Stomach (tissue), 8 donors: ENCODE measurements at regions not wholly inside any gene's neighbourhood (a gene's known extent, or its start where the extent isn't known, plus 50 kb on each side); places are given as distances from the start of the nearest gene placed in this dataset.

Experiments used
- DNase-seq, 2 donors: peaks; one replicate each; pipeline versions ENCODE4 v3.0.0 to v3.0.0-alpha.2; 2013 to 2019
- H3K27ac ChIP-seq, 5 donors: fragments of 200-600 bp in 4 of 5; sonication (generic) in 4 of 5; one replicate each; pipeline ENCODE4 v1.5.1; 2013 to 2019; ENCODE audit warnings: mild to moderate bottlenecking in 1 of 5, moderate library complexity in 1 of 5
- H3K27me3 ChIP-seq, 3 donors: fragments of 200-600 bp; sonication (generic); one replicate each; pipeline ENCODE4 v1.5.1; 2017 to 2019; ENCODE audit warnings: mixed run types in 1 of 3
- H3K36me3 ChIP-seq, 4 donors: fragments of 200-600 bp; sonication (generic); 1 replicate in 3 of 4; 2 replicates in 1 of 4; pipeline ENCODE4 v1.5.1; 2016 to 2019
- H3K4me1 ChIP-seq, 4 donors: fragments of 200-600 bp; sonication (generic); one replicate each; pipeline ENCODE4 v1.5.1; 2016 to 2019
- H3K4me3 ChIP-seq, 4 donors: fragments of 200-600 bp; sonication (generic) in 3 of 4; one replicate each; pipeline ENCODE4 v1.5.1; 2016 to 2019; ENCODE audit warnings: mild to moderate bottlenecking in 1 of 4
- H3K9me3 ChIP-seq, 4 donors: fragments of 200-600 bp; sonication (generic); one replicate each; pipeline ENCODE4 v1.5.1; 2016 to 2019
- CTCF ChIP-seq, 7 experiments: fragments of 450-650 bp in 4 of 7; fragments of 200-600 bp in 3 of 7; sonication (generic) in 3 of 7; IDR thresholded peaks; one replicate each; pipeline ENCODE4 v1.5.1; 2016 to 2019; ENCODE audit warnings: antibody characterized with exemption in 7 of 7, control low read depth in 2 of 7, mild to moderate bottlenecking in 1 of 7
- EP300 ChIP-seq: sonication (generic); formaldehyde crosslinking; IDR thresholded peaks from one replicate; pipeline ENCODE4 v1.6.1; 2017; ENCODE audit warnings: antibody characterized with exemption
- POLR2A ChIP-seq, 4 donors: fragments of 450-650 bp; IDR thresholded peaks; one replicate each; pipeline ENCODE4 v1.6.1; 2016; ENCODE audit warnings: antibody characterized with exemption in 4 of 4, control low read depth in 2 of 4, mild to moderate bottlenecking in 1 of 4, moderate library complexity in 1 of 4
- POLR2AphosphoS5 ChIP-seq, 3 donors: sonication (generic); formaldehyde crosslinking; IDR thresholded peaks; one replicate each; pipeline ENCODE4 v1.6.1; 2016; ENCODE audit warnings: antibody characterized with exemption in 3 of 3
- WGBS, 5 donors: extraction: QIAGEN DNeasy Blood & Tissue Kit in 3 of 5; methylation state at CpG; one replicate each; pipeline versions ENCODE4 v1.1.5 to v1.1.7; 2013 to 2018; 5-methylcytosine and 5-hydroxymethylcytosine counted together
- intact Hi-C: fragments of 100-400 bp; cut with DNase I; formaldehyde crosslinking; loops from one replicate; pipeline ENCODE4 v1.15.1; 2023; ENCODE audit warnings: low total_unique reads
- donor health status: healthy with polysubstance abuse.
- donor health status: Bipolar disorder and iron deficiency.
- donor health status: healthy.

GRCh38 chr13:67740871-67741535 lies 510.9 kb upstream of the PCDH9 start:
- 36 to 50% (median 47%) methylated on average over 4 of the region's 4 CpGs for WGBS, 5 donors
- intact Hi-C loops = no loop called here
- H3K27ac ChIP-seq = no peak overlapping the region
- TF ChIP-seq EP300 = no peak
- no peak for TF ChIP-seq POLR2A (IDR thresholded peaks at IDR 0.05)
- no peak for TF ChIP-seq POLR2AphosphoS5 (IDR thresholded peaks at IDR 0.05)
- TF ChIP-seq CTCF (IDR thresholded peaks at IDR 0.05) = no peak
- no peaks in the 10 kb centered on the region for H3K27me3 ChIP-seq
- DNase-seq = no peak
- no peaks in the 10 kb centered on the region for H3K4me1 ChIP-seq
- H3K36me3 ChIP-seq = no peaks in the 10 kb centered on the region
- no peaks in the 10 kb centered on the region for H3K9me3 ChIP-seq
- no peak overlapping the region for H3K4me3 ChIP-seq

GRCh38 chr13:67736646-67737420 lies 506.7 kb upstream of the PCDH9 start:
- Histone ChIP-seq H3K9me3 (no peaks in the 10 kb centered on the region), H3K27me3 (no peaks in the 10 kb centered on the region), H3K4me3 (no peak overlapping the region), H3K27ac (no peak overlapping the region), H3K36me3 (no peaks in the 10 kb centered on the region), H3K4me1 (no peaks in the 10 kb centered on the region)
- peak in 1 of 2 donors; percentile 54 for DNase-seq
- WGBS, 5 donors = 41 to 50% (median 45%) methylated on average over 4 of the region's 4 CpGs
- no peak for TF ChIP-seq EP300
- no peak for TF ChIP-seq POLR2A (IDR thresholded peaks at IDR 0.05)
- TF ChIP-seq POLR2AphosphoS5 (IDR thresholded peaks at IDR 0.05) = no peak
- no peak for TF ChIP-seq CTCF (IDR thresholded peaks at IDR 0.05)
- intact Hi-C loops = no loop called here

- DNase-seq = no peak
- intact Hi-C loops = no loop called here
- Histone ChIP-seq H3K9me3 (no peaks in the 10 kb centered on the region), H3K27me3 (no peaks in the 10 kb centered on the region), H3K36me3 (no peaks in the 10 kb centered on the region), H3K4me3 (no peak overlapping the region), H3K27ac (no peak overlapping the region), H3K4me1 (no peaks in the 10 kb centered on the region)
- WGBS, 5 donors = 94 to 99% (median 95%) methylated on average over 1 of the region's 1 CpG
- no peak for TF ChIP-seq EP300
- TF ChIP-seq POLR2A (IDR thresholded peaks at IDR 0.05) = no peak
- no peak for TF ChIP-seq CTCF (IDR thresholded peaks at IDR 0.05)
- TF ChIP-seq POLR2AphosphoS5 (IDR thresholded peaks at IDR 0.05) = no peak
These were observed 505.5 kb upstream of the PCDH9 start for GRCh38 chr13:67735651-67736050.

GRCh38 chr13:67726979-67727378 lies 496.8 kb upstream of the PCDH9 start:
- WGBS, 5 donors = 51 to 66% (median 63%) methylated on average over 2 to 3 of the region's 3 CpGs
- intact Hi-C loops = no loop called here
- Histone ChIP-seq H3K27me3 (no peaks in the 10 kb centered on the region), H3K4me1 (no peaks in the 10 kb centered on the region), H3K4me3 (no peak overlapping the region), H3K9me3 (peaks cover 0 to 48% (median 25%) of the 10 kb centered on the region in 4 donors), H3K36me3 (no peaks in the 10 kb centered on the region), H3K27ac (no peak overlapping the region)
- no peak for DNase-seq
- TF ChIP-seq POLR2A (IDR thresholded peaks at IDR 0.05) = no peak
- no peak for TF ChIP-seq POLR2AphosphoS5 (IDR thresholded peaks at IDR 0.05)
- TF ChIP-seq CTCF (IDR thresholded peaks at IDR 0.05) = no peak
- no peak for TF ChIP-seq EP300
